Spleen (tissue), 3 donors: ENCODE measurements at regions not wholly inside any gene's neighbourhood (a gene's known extent, or its start where the extent isn't known, plus 50 kb on each side); places are given as distances from the start of the nearest gene placed in this dataset.

Experiments used
- POLR2A ChIP-seq, 3 donors: fragments of 450-650 bp; IDR thresholded peaks; one replicate each; pipeline ENCODE4 v1.5.1; 2017; ENCODE audit warnings: antibody characterized with exemption in 3 of 3, mild to moderate bottlenecking in 1 of 3
- POLR2AphosphoS5 ChIP-seq, 3 donors: sonication (generic); formaldehyde crosslinking; IDR thresholded peaks; one replicate each; pipeline ENCODE4 v1.5.1; 2017; ENCODE audit warnings: antibody characterized with exemption in 3 of 3

DNA sequence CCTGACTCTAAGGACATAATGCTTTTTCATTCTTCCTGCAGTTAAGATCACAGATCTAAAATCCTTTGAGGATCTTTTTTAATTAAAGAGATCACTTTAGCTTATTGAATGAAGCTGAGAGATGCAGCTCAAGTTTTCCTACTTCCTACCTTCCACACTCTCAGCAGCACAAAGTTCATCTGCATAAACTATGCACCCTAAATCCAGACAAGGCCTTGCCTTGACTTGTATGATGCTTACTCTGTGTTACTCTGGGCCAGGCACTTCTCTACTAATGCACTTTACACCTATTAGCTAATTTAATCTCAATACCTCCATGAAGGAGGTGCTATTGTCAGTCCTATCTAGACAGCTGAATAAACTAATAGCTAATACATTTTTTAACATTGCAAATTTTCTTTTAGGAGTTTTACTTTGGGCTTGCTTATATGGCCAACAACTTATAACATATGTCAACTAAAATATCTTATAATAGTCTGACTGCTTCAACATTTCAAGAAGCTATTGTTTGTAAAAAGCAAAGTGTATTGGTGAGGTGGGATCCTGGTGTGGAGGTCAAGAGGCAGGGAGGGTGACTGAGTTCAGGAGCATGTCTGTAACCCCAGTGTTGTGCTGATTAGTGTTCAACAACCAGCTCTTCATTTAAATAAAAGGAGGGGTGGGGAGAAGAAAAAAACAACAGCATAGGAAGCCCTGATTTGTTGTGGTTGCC is 172.4 kb upstream of the ATP11B start:
- no peak for TF ChIP-seq POLR2A (IDR thresholded peaks at IDR 0.05)
- no peak for TF ChIP-seq POLR2AphosphoS5 (IDR thresholded peaks at IDR 0.05)
